DND-41 (cell line): ENCODE measurements at regions not wholly inside any gene's neighbourhood (a gene's known extent, or its start where the extent isn't known, plus 50 kb on each side); places are given as distances from the start of the nearest gene placed in this dataset.

ENCODE experiments used
- ATAC-seq: fragments of 200-7000 bp; cut with Tn5 transposase; 3 replicates; pipeline ENCODE4 v1.9.1; 2021; ENCODE audit warnings: low read depth; ENCODE audit not compliant: insufficient read depth
- DNase-seq: peaks from one replicate; pipeline ENCODE4 v3.0.0-alpha.2; 2020
- H2AFZ ChIP-seq: 2 replicates; pipeline ENCODE4 v1.6.0; 2012; ENCODE audit warnings: low read depth, low read length
- H3K27ac ChIP-seq: 2 replicates; pipeline ENCODE4 v1.5.1; 2012; ENCODE audit warnings: low read length, inconsistent platforms
- H3K27me3 ChIP-seq: fragments of 200-600 bp; sonication (generic); 2 replicates; pipeline ENCODE4 v1.6.0; 2012; ENCODE audit warnings: low read length, mild to moderate bottlenecking, inconsistent platforms; ENCODE audit not compliant: insufficient read depth, poor library complexity
- H3K36me3 ChIP-seq: 2 replicates; pipeline ENCODE4 v1.5.1; 2012; ENCODE audit warnings: low read length, inconsistent platforms; ENCODE audit not compliant: insufficient read depth
- H3K4me1 ChIP-seq: 2 replicates; pipeline ENCODE4 v1.5.1; 2012; ENCODE audit warnings: mild to moderate bottlenecking, low read length; ENCODE audit not compliant: insufficient read depth
- H3K4me2 ChIP-seq: 2 replicates; pipeline ENCODE4 v1.6.0; 2012; ENCODE audit warnings: mild to moderate bottlenecking, moderate library complexity, low read length, inconsistent platforms; ENCODE audit not compliant: insufficient read depth
- H3K4me3 ChIP-seq, 2 experiments: fragments of 200-600 bp in 1 of 2; shearing (Covaris generic) in 1 of 2; 2 replicates each; pipeline ENCODE4 v1.5.1; 2012 to 2016; ENCODE audit warnings: inconsistent platforms in 2 of 2, low read length in 2 of 2, mild to moderate bottlenecking in 2 of 2, low read depth in 1 of 2, moderate library complexity in 1 of 2
- H3K79me2 ChIP-seq: 2 replicates; pipeline ENCODE4 v1.6.0; 2012; ENCODE audit warnings: low read length, inconsistent platforms; ENCODE audit not compliant: insufficient read depth
- H3K9ac ChIP-seq: 2 replicates; pipeline ENCODE4 v1.6.0; 2012; ENCODE audit warnings: low read depth, mild to moderate bottlenecking, inconsistent platforms, low read length, moderate library complexity
- H3K9me3 ChIP-seq: 2 replicates; pipeline ENCODE4 v1.5.1; 2012; ENCODE audit warnings: low read length, moderate library complexity, mild to moderate bottlenecking, inconsistent platforms; ENCODE audit not compliant: insufficient read depth, severe bottlenecking
- H4K20me1 ChIP-seq: 2 replicates; pipeline ENCODE4 v1.6.0; 2012; ENCODE audit warnings: low read length; ENCODE audit not compliant: insufficient read depth
- EZH2 ChIP-seq: IDR thresholded peaks from 3 replicates; pipeline ENCODE4 v1.6.1; 2012; ENCODE audit warnings: borderline replicate concordance, low read depth, mild to moderate bottlenecking, moderate library complexity, low read length, inconsistent platforms; ENCODE audit not compliant: severe bottlenecking
- TF ChIP-seq, protein P1 (sequence below): IDR thresholded peaks from 2 replicates; pipeline ENCODE4 v1.5.1; 2012; ENCODE audit warnings: borderline replicate concordance, low read length, moderate library complexity, mild to moderate bottlenecking; ENCODE audit not compliant: poor library complexity, severe bottlenecking; ENCODE audit errors: extremely low read depth

DNA sequence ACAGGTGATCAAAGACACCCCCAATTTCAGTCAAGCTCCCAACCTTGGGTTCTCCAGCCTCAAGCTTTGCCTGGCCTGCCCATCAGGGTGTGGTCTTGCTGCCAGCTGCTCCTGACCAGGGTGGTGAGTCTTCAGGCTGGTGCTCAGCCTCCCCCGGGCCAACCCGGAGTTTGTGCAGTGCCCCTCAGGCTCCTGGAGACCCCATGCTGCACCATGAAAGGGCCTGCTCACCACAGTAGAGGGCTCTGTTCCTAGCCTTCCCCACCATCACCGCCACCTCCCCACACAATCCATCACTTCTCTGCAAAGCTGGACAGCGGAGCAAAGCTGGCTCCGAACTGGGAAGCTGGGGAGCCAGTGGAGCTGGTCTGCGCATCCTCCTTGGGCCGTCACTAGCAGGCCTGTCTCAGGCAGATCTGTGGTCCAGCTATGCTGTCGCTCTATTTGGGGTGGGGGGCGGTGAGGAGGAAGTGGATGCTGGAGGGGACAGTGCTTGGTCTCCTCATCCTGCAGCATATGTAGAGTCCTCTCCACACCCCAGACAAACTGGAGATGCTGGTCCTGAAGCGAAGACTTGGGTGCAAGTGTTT lies 88.5 kb upstream of the RPL38 start:
- DNase-seq (no peak), ATAC-seq (no peak)
- Histone ChIP-seq H3K27ac (no peak overlapping the region), H3K4me2 (no peak overlapping the region), H3K9me3 (no peaks in the 10 kb centered on the region), H2AFZ (no peak overlapping the region), H3K4me1 (no peaks in the 10 kb centered on the region), H3K27me3 (peaks cover 3% of the 10 kb centered on the region), H3K4me3 (no peak overlapping the region), H3K9ac (no peak overlapping the region), H3K79me2 (no peaks in the 10 kb centered on the region), H3K36me3 (no peaks in the 10 kb centered on the region), H4K20me1 (no peaks in the 10 kb centered on the region)
- TF ChIP-seq, protein P1, sequence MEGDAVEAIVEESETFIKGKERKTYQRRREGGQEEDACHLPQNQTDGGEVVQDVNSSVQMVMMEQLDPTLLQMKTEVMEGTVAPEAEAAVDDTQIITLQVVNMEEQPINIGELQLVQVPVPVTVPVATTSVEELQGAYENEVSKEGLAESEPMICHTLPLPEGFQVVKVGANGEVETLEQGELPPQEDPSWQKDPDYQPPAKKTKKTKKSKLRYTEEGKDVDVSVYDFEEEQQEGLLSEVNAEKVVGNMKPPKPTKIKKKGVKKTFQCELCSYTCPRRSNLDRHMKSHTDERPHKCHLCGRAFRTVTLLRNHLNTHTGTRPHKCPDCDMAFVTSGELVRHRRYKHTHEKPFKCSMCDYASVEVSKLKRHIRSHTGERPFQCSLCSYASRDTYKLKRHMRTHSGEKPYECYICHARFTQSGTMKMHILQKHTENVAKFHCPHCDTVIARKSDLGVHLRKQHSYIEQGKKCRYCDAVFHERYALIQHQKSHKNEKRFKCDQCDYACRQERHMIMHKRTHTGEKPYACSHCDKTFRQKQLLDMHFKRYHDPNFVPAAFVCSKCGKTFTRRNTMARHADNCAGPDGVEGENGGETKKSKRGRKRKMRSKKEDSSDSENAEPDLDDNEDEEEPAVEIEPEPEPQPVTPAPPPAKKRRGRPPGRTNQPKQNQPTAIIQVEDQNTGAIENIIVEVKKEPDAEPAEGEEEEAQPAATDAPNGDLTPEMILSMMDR = no peak
- no peak for TF ChIP-seq EZH2

DNA sequence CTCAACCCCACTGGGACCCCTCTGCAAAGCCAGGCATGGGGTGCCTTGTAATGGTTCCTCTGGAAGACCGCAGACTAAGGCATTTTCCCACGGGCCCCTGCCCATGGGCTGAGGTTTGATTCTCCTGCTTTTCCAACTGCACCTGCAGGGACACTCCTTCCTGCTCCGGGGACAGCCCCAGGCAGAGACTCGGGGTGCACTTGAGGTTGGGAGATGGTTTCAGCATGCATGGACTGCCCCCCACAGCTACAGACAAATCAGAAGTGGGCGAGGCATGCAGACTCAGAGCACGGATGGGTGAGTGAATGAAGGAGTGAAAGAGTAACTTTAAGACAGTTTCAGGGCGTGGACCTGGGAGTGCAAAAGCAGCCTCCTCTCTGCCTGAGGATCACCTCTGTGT lies 87.9 kb upstream of the RPL38 start:
- TF ChIP-seq, protein P1 = no peak
- TF ChIP-seq EZH2 = no peak
- H3K9ac ChIP-seq = no peak overlapping the region
- peaks cover 3% of the 10 kb centered on the region for H3K27me3 ChIP-seq
- H2AFZ ChIP-seq = no peak overlapping the region
- no peaks in the 10 kb centered on the region for H3K36me3 ChIP-seq
- ATAC-seq = no peak
- no peak overlapping the region for H3K27ac ChIP-seq
- no peaks in the 10 kb centered on the region for H3K4me1 ChIP-seq
- no peak for DNase-seq
- H3K79me2 ChIP-seq = no peaks in the 10 kb centered on the region
- H3K4me3 ChIP-seq = no peak overlapping the region
- no peaks in the 10 kb centered on the region for H4K20me1 ChIP-seq
- H3K4me2 ChIP-seq = no peak overlapping the region
- no peaks in the 10 kb centered on the region for H3K9me3 ChIP-seq

DNA sequence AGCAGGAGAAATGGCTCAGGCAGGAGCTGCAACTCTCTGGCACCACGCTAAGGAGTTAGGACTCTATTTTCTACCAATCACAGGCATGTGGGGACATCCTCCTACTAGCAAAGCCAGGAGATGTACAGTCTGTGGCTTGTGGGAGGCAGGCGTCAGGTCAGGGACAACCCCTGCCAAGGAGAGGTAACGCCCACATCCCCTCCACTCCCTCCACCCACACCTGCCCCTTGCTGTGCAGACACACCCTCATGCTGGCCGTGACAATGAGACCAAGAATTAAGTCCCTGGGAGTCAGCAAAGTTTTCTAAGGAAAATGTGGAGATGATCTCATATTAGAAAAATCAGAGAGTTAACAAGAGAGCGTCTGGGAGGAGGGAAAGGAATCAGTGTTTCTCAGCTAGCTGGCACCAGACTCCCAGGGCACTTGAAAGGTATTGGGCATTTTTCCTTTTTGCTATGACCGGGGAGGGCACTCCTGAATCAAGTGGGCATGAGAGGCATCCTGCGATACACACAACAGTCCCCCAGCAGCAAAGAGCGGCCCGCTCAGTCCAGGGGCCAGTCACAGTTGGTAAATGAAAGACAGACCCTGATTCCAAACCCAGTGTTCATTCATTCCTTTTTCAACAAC lies 87.3 kb upstream of the RPL38 start:
- DNase-seq = no peak
- TF ChIP-seq, protein P1 = no peak
- TF ChIP-seq EZH2 = no peak

More for the DNA sequence above, 87.3 kb upstream of the RPL38 start:
- Histone ChIP-seq H4K20me1 (no peaks in the 10 kb centered on the region), H3K27me3 (peaks cover 3% of the 10 kb centered on the region), H3K27ac (no peak overlapping the region), H3K9me3 (no peaks in the 10 kb centered on the region), H3K9ac (no peak overlapping the region), H3K36me3 (no peaks in the 10 kb centered on the region), H3K4me2 (no peak overlapping the region), H2AFZ (no peak overlapping the region), H3K4me3 (no peak overlapping the region), H3K79me2 (no peaks in the 10 kb centered on the region), H3K4me1 (no peaks in the 10 kb centered on the region)
- ATAC-seq = no peak
